ENCODE measurements at regions not wholly inside any gene's neighbourhood (a gene's known extent, or its start where the extent isn't known, plus 50 kb on each side); places are given as distances from the start of the nearest gene placed in this dataset.

DNA sequence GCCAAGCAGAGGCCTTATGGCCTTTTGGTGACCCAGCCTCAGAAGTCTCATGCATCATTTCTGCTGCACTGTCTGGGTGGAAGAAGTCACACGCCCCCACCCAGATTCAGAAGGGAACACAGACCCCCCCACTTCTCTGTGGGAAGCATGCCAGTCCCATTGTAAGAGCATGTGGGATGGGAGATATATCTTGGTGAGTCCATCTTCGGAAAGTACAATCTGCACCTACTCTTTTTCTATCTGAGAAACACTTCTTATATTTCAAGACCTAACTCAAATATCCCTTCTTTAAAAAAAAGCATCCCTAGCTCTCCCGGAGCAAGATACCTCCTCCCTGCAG, 159.6 kb upstream of the FGGY start:
- no peak overlapping the region for H3K9ac ChIP-seq (ENCODE audit: low read depth, low read length)
- no peaks in the 10 kb centered on the region for H3K9me3 ChIP-seq (ENCODE audit: control insufficient read depth, insufficient read depth, low read length)
- peaks cover 12% of the 10 kb centered on the region for H3K4me1 ChIP-seq (ENCODE audit: insufficient read depth, low read length)
- H3K36me3 ChIP-seq (ENCODE audit: insufficient read depth, low read length) = no peaks in the 10 kb centered on the region

DNA sequence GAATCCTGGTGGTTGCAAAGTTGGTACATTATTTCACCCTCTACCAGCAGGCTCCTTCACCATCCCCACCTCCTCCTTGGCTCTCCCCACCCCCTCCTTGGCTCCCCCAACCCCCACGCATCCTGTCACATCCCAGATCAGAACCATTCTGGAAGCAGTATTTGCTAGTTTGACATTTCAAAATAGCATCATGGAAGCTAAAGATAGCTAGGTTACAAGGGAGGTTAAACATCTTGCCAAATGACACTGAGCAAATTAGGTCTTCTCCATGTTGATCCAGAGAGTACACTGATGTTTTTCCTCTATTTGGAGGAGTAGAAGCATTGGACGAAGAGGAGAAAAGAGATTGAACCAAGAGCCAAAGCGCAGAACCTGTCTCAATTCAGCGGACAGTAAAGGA, 158.9 kb upstream of the FGGY start:
- Histone ChIP-seq H3K36me3 (ENCODE audit: insufficient read depth, low read length) (no peaks in the 10 kb centered on the region), H3K9me3 (ENCODE audit: control insufficient read depth, insufficient read depth, low read length) (no peaks in the 10 kb centered on the region), H3K9ac (ENCODE audit: low read depth, low read length) (no peak overlapping the region), H3K4me1 (ENCODE audit: insufficient read depth, low read length) (peaks cover 14% of the 10 kb centered on the region)

DNA sequence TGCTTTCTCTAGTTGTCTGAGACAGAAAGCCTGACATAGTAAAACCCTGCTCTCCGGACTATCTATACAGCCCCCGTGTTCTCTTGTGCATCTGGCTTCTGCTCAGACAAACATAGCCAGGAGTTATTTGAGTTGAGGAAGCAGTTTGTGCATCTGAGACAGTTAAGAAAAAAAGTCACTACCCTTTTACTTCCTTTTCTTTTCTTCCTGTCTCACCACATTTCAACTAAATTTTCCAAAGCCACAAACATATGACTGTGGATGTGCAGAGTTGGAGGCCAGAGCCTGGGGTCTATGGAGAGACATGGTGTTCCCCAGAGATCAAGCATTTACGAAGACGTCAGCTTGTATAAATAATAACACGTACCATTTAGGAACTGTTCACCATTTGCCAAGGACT, 158.5 kb upstream of the FGGY start:
- no peaks in the 10 kb centered on the region for H3K9me3 ChIP-seq (ENCODE audit: control insufficient read depth, insufficient read depth, low read length)
- H3K4me1 ChIP-seq (ENCODE audit: insufficient read depth, low read length) = peaks cover 18% of the 10 kb centered on the region
- no peaks in the 10 kb centered on the region for H3K36me3 ChIP-seq (ENCODE audit: insufficient read depth, low read length)
- H3K9ac ChIP-seq (ENCODE audit: low read depth, low read length) = no peak overlapping the region

DNA sequence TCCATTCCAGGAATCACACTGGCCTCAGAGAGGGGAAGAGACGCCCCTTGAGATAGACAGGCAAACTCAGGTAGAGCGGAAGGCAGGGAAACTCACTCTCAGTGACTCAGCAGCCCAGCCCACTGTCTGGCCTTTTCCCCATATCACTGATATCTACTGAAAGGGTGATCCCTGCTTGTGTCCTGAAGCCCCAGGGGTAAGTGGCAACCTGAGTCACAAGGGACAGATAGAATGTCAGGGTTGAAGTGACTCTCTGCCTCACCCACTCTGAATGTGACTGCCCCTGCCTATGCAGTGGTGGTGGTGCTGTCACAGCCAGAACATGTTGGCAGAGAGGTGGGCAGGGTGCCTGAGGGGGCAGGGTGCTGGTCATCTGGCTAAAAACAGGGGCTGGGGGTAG, 157.5 kb upstream of the FGGY start:
- no peak overlapping the region for H3K9ac ChIP-seq (ENCODE audit: low read depth, low read length)
- no peaks in the 10 kb centered on the region for H3K9me3 ChIP-seq (ENCODE audit: control insufficient read depth, insufficient read depth, low read length)
- H3K4me1 ChIP-seq (ENCODE audit: insufficient read depth, low read length) = peaks cover 26% of the 10 kb centered on the region
- H3K36me3 ChIP-seq (ENCODE audit: insufficient read depth, low read length) = no peaks in the 10 kb centered on the region

DNA sequence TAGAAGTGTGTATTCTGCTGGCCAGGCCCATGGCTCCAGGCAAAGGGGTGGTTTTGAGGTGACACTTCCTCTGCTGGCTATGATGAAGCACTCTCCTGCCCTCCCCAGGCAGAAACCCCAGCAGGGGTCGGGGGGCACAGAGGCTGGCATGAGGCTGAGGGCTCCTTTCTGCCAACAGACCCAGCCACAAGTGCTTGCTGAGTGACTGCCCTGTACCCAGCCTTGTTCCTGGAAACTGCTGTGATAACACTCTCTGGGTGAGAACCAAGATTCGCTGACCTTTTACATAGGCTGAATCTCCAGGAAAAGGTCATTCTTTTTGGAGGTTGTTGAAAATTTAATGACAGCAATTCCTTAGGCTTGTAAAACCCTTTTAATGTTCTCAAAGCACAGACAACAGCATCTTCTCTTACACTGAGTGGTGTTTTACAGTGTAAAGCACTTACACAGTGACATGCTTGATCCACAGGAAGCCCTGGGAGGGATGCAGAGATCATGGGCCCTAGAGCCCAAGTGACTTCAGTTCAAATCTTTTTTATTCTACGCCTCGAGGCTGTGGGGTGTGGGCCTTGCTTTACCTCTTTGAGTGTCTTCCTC, 155.5 kb upstream of the FGGY start:
- Histone ChIP-seq H3K4me1 (ENCODE audit: insufficient read depth, low read length) (peaks cover 26% of the 10 kb centered on the region), H3K36me3 (ENCODE audit: insufficient read depth, low read length) (no peaks in the 10 kb centered on the region), H3K9me3 (ENCODE audit: control insufficient read depth, insufficient read depth, low read length) (no peaks in the 10 kb centered on the region), H3K9ac (ENCODE audit: low read depth, low read length) (no peak overlapping the region)

DNA sequence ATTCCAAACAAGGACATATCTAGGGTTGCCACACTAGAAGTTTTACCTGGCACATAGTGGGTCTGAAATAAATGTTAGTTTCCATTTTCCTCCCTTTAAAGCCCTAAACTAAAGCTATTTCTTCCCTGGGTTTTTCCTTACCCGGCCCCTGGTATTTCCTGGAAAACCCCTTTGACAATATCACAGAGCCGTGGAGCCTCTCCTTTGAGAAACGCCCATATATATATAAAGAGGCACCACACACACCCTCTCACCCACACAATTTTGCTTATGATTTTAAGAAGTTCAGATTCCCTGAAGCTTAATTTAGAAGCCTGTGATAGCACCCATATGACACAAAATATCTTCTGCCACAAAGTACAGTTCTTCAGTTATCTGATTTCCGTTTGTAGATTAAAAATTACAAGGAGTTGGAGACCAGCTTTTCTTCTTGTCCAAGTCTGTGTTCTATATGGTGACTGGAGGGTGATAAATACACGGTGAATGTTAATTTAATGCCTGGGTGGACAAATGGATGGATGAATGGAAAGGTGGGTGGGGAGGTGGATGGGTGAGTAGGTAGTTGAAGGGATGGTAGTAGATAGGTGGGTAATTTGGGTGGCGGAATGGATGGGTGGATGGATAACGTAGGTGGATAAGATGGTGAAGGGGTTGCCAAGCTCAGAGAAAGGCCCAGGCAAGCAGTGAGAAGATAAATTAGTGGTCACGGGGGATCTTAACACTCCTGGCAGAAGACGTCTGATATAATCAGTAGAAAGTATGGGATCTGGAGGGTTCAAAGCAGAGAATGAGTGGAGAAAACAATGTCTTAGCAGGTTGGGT, 154.4 kb upstream of the FGGY start:
- no peak overlapping the region for H3K9ac ChIP-seq (ENCODE audit: low read depth, low read length)
- H3K9me3 ChIP-seq (ENCODE audit: control insufficient read depth, insufficient read depth, low read length) = no peaks in the 10 kb centered on the region
- H3K4me1 ChIP-seq (ENCODE audit: insufficient read depth, low read length) = peaks cover 30% of the 10 kb centered on the region
- H3K36me3 ChIP-seq (ENCODE audit: insufficient read depth, low read length) = no peaks in the 10 kb centered on the region

DNA sequence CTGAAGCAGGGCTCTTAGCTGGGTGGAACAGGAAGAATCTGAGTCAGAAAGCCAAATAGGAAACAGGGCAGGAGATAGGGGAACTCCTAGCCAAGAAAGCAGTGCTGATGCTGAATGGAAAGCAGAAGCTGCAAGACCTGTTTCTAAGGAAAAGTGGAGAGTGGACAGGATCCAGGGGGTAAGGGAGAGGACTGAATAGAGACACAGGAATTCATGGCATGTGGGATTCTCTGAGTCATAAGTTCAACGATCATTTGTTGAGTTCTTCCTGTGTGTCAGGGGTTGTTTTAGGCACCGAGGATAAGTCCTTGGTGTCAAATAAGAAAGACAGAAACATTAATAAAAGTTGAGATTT, 153.8 kb upstream of the FGGY start:
- no peaks in the 10 kb centered on the region for H3K36me3 ChIP-seq (ENCODE audit: insufficient read depth, low read length)
- peaks cover 31% of the 10 kb centered on the region for H3K4me1 ChIP-seq (ENCODE audit: insufficient read depth, low read length)
- no peaks in the 10 kb centered on the region for H3K9me3 ChIP-seq (ENCODE audit: control insufficient read depth, insufficient read depth, low read length)
- H3K9ac ChIP-seq (ENCODE audit: low read depth, low read length) = no peak overlapping the region

DNA sequence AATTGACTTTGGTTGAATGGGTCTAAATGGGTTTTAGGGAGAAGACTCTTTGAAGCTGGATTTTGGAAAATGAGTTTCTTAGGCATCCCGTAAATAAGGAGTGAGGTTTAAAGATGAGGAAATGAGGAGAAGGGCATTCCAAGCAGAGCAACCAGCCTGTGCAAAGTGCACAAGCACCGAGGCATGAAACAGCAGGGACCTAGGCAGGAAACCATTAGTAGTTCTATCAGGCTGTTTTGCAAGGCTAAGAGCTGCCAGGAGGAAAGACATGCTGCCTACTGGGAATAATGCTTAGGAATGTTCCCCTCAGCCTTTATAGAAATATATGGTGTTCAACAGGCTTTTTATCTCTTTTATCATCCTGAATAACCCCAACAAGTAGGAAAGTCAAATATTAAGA, 153.1 kb upstream of the FGGY start:
- Histone ChIP-seq H3K9me3 (ENCODE audit: control insufficient read depth, insufficient read depth, low read length) (no peaks in the 10 kb centered on the region), H3K9ac (ENCODE audit: low read depth, low read length) (no peak overlapping the region), H3K4me1 (ENCODE audit: insufficient read depth, low read length) (peaks cover 31% of the 10 kb centered on the region), H3K36me3 (ENCODE audit: insufficient read depth, low read length) (no peaks in the 10 kb centered on the region)

DNA sequence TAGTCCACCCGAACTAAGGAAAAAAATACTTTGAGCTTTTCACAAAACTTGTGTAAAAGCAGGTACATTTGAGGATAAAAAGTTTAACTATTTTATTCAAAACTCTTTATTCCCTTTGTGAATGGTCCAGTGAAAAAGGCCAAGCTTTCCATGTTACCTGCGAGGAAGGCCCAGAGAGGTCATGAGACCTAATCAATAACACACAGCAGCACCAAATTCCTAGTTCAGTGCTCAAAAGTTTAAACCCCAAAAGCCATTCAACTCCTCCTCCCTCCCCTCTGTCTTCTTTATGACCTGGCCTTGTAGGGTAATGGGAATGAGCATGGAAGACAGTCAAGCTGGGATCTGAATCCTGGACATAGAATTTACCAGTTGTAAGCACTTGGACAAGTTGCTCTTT, 151.9 kb upstream of the FGGY start:
- no peaks in the 10 kb centered on the region for H3K36me3 ChIP-seq (ENCODE audit: insufficient read depth, low read length)
- H3K9me3 ChIP-seq (ENCODE audit: control insufficient read depth, insufficient read depth, low read length) = no peaks in the 10 kb centered on the region
- H3K9ac ChIP-seq (ENCODE audit: low read depth, low read length) = no peak overlapping the region
- peaks cover 26% of the 10 kb centered on the region for H3K4me1 ChIP-seq (ENCODE audit: insufficient read depth, low read length)

DNA sequence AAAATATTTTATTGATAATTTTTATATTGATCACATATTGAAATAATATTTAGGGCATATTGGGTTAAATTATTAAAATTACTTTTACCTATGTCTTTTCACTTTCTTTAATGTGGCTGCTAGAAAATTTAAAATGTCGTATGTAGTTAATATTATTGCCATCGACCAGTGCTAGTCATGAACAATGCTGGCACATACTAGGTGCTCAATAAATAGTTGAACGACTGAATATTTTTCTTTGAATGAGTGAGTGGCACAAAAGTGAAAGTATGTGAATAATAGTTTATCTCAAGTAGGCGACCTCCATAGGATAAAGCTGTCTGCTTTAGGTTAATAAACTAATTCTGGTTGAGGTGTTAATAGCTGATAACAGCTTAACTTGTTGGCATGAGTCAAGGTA, 150.8 kb upstream of the FGGY start:
- Histone ChIP-seq H3K4me1 (ENCODE audit: insufficient read depth, low read length) (peaks cover 33% of the 10 kb centered on the region), H3K36me3 (ENCODE audit: insufficient read depth, low read length) (no peaks in the 10 kb centered on the region), H3K9ac (ENCODE audit: low read depth, low read length) (peak overlapping the region; percentile 57; the same call in 1 of the 2 replicates), H3K9me3 (ENCODE audit: control insufficient read depth, insufficient read depth, low read length) (no peaks in the 10 kb centered on the region)

DNA sequence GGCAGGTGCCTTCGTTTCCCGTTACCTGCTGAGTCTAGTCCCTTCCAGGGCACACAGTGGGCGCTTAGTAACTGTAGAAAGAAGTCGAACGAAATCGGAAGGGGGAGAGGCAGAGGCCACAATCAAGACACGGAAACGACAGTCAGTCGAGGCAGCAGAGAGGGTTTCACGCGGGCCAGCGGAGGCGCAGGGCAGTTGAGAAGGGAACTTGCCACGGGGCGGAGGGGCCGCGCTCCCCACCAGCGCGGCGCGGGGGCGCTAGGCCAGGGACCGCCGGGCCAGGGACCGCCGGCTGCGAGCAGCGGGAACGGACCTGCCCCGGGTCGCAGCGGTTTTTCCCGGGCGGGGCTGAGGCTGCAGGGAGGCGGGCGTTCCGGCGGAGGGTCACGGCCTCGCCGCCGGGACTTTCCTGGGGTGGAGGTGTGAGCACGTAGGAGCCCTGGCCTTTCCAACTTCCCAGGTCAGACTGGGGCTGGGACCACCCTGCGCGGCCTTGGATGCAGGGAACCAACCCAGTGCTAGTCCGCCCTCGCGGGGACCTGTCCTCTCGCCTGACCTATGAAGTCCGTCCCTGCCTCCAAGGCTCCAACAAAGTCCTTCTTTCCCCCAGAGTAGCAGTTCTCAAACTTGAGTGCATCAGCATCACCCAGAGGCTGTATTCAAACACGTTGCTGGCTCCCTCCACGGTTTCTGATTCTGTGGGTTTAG, 150.1 kb upstream of the FGGY start:
- Histone ChIP-seq H3K4me1 (ENCODE audit: insufficient read depth, low read length) (peaks cover 34% of the 10 kb centered on the region), H3K9me3 (ENCODE audit: control insufficient read depth, insufficient read depth, low read length) (no peaks in the 10 kb centered on the region), H3K9ac (ENCODE audit: low read depth, low read length) (peak overlapping the region; percentile 57), H3K36me3 (ENCODE audit: insufficient read depth, low read length) (no peaks in the 10 kb centered on the region)

DNA sequence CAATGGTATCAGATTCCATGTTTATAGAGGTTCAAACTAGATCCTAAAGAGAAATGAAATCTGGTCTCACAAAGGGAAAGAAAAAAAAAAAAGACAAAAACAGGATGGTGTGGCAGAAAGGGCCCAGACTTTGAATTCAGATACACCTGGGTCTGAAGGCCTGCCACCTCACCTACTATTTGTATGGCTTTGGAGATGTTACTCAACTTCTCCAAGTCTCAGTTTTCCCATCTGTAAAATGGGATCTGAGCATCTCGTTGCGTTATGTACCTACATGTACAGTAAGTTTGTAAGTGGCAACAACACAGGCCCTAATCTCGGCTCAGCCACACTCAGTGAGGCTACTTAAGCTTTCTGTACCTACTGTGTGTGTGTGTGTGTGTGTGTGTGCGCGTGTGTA, 147.5 kb upstream of the FGGY start:
- Histone ChIP-seq H3K9me3 (ENCODE audit: control insufficient read depth, insufficient read depth, low read length) (no peaks in the 10 kb centered on the region), H3K9ac (ENCODE audit: low read depth, low read length) (no peak overlapping the region), H3K36me3 (ENCODE audit: insufficient read depth, low read length) (no peaks in the 10 kb centered on the region), H3K4me1 (ENCODE audit: insufficient read depth, low read length) (peaks cover 20% of the 10 kb centered on the region)

DNA sequence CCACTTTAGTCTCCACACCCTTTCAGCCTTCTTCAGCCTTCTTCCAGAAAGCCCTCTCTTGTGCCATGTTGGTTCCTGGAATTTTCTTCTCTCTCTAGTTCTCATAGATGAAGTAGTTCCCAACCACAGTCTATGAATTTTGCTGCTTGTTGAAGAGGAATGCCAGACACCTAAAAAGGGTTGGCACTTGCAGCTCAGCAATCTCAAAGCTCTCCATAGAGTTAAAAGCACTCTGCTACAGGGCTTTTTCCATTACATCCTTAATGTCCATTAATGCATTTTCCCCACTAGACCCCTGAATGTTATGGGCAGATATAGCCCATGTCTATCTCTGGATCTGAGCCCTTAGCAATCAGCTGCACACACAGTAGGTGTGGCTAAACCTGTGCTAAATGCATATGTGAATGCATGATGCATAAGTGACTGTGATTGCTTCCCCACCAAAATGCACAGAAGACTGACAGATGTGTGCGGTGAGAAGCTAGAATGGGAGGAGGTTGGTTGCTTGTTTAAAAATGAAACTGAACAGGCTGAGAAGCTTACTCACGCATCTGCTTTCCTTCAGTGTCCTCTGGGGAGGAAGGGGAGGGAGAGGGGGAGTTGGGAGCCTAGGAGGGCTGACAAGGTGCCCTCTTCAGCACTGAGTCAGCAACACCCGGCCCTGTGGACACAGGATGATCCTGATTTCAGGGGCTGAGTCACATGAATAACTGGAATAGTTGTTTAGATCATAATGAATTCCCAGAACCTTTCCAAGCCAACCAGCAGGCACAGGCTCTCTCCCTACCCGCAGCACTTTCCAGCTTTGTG, 146.1 kb upstream of the FGGY start:
- Histone ChIP-seq H3K4me1 (ENCODE audit: insufficient read depth, low read length) (peaks cover 20% of the 10 kb centered on the region), H3K9me3 (ENCODE audit: control insufficient read depth, insufficient read depth, low read length) (no peaks in the 10 kb centered on the region), H3K36me3 (ENCODE audit: insufficient read depth, low read length) (no peaks in the 10 kb centered on the region), H3K9ac (ENCODE audit: low read depth, low read length) (no peak overlapping the region)

DNA sequence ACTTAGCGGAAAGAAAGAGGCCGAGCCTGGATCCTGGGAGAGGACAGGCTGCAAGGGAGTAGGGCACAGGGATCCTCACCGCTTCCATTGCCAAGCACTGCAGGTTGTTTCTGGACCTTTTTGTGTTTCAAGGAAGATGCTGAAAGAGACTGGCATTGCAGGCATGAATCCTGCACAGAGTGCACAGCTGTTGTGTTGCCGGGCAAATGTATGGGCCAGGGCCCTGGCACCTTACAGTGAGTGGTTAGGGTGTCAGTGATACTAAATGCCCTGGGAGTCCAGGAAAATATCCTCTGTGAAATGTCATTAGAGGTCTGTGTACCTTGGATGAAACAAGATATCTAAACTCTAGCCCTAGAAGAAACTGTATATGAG, 145.5 kb upstream of the FGGY start:
- H3K9me3 ChIP-seq (ENCODE audit: control insufficient read depth, insufficient read depth, low read length) = no peaks in the 10 kb centered on the region
- H3K36me3 ChIP-seq (ENCODE audit: insufficient read depth, low read length) = no peaks in the 10 kb centered on the region
- no peak overlapping the region for H3K9ac ChIP-seq (ENCODE audit: low read depth, low read length)
- peaks cover 23% of the 10 kb centered on the region for H3K4me1 ChIP-seq (ENCODE audit: insufficient read depth, low read length)

Data from ES-I3 (cell line).